NT2/D1 (cell line): ENCODE measurements at regions not wholly inside any gene's neighbourhood (a gene's known extent, or its start where the extent isn't known, plus 50 kb on each side); places are given as distances from the start of the nearest gene placed in this dataset.
"Not testable (repeated sequence)": the region's sequence is repeated elsewhere in the genome, so short reads cannot be mapped to it uniquely, and the experiment has no call there.

Experiments used
- YY1 ChIP-seq: IDR thresholded peaks from 2 replicates; pipeline ENCODE4 v1.6.1; 2011; ENCODE audit not compliant: insufficient read length, insufficient read depth
- ZNF274 ChIP-seq: IDR thresholded peaks from 2 replicates; pipeline ENCODE4 v1.6.1; 2011; ENCODE audit warnings: mild to moderate bottlenecking, low read depth, low read length

GRCh38 chr12:131624756-131625501, 86.0 kb upstream of the SFSWAP start:
- not testable (repeated sequence) for TF ChIP-seq ZNF274, YY1
